Left hindlimb (tissue), 1 donor: ENCODE measurements at regions not wholly inside any gene's neighbourhood (a gene's known extent, or its start where the extent isn't known, plus 50 kb on each side); places are given as distances from the start of the nearest gene placed in this dataset.
"Not testable (repeated sequence)": the region's sequence is repeated elsewhere in the genome, so short reads cannot be mapped to it uniquely, and the experiment has no call there.

Source experiments
- DNase-seq: peaks from one replicate; pipeline ENCODE4 v3.0.0-alpha.2; 2018

GRCh38 chr16:48105976-48106375 is 49.8 kb downstream of the ABCC12 start:
- DNase-seq, result no peak

- no peak for DNase-seq
Measured at GRCh38 chr16:48105456-48105855, 50.3 kb downstream of the ABCC12 start.

GRCh38 chr16:48103591-48103990 is 52.2 kb downstream of the ABCC12 start:
- no peak for DNase-seq

- DNase-seq, result no peak
Measured at GRCh38 chr16:48102083-48103008, 53.4 kb downstream of the ABCC12 start.

GRCh38 chr16:48101069-48101674 is 54.6 kb downstream of the ABCC12 start:
- DNase-seq, result no peak

- DNase-seq, result no peak
Measured at GRCh38 chr16:48099455-48099854, 56.3 kb downstream of the ABCC12 start.

- no peak for DNase-seq
Measured at GRCh38 chr16:48098472-48098871, 57.3 kb downstream of the ABCC12 start.

GRCh38 chr16:48091117-48091516 is 64.7 kb downstream of the ABCC12 start:
- no peak for DNase-seq

- DNase-seq, result no peak
Measured at GRCh38 chr16:48089053-48089792, 66.6 kb downstream of the ABCC12 start.

- DNase-seq, result no peak
Measured at GRCh38 chr16:48087639-48088038, 68.2 kb downstream of the ABCC12 start.

GRCh38 chr16:48086422-48086821 is 69.4 kb downstream of the ABCC12 start:
- no peak for DNase-seq

- no peak for DNase-seq
Measured at GRCh38 chr16:48085729-48086128, 70.1 kb downstream of the ABCC12 start.

- DNase-seq, result no peak
Measured at GRCh38 chr16:48084826-48085225, 71.0 kb downstream of the ABCC12 start.

GRCh38 chr16:48082516-48082915 is 73.3 kb downstream of the ABCC12 start:
- DNase-seq, result peak; percentile 40

- no peak for DNase-seq
Measured at GRCh38 chr16:48081656-48082055, 74.1 kb downstream of the ABCC12 start.

- DNase-seq, result no peak
Measured at GRCh38 chr16:48076455-48077012, 79.3 kb downstream of the ABCC12 start.

GRCh38 chr16:48075398-48075797 is 80.4 kb downstream of the ABCC12 start:
- no peak for DNase-seq

GRCh38 chr16:48067388-48067787 is 88.4 kb downstream of the ABCC12 start:
- no peak for DNase-seq

- DNase-seq, result no peak
Measured at GRCh38 chr16:48064971-48065370, 90.8 kb downstream of the ABCC12 start.

GRCh38 chr16:48062681-48063080 is 93.1 kb downstream of the ABCC12 start:
- DNase-seq, result no peak

GRCh38 chr16:48059936-48060335 is 95.9 kb downstream of the ABCC12 start:
- no peak for DNase-seq

- not testable (repeated sequence) for DNase-seq
Measured at GRCh38 chr16:48059190-48059589, 96.6 kb downstream of the ABCC12 start.

- no peak for DNase-seq
Measured at GRCh38 chr16:48057048-48057447, 98.7 kb downstream of the ABCC12 start.
